Endothelial cell (in vitro differentiated cells): ENCODE measurements at regions not wholly inside any gene's neighbourhood (a gene's known extent, or its start where the extent isn't known, plus 50 kb on each side); places are given as distances from the start of the nearest gene placed in this dataset.

Experiments used
- DNase-seq: peaks from one replicate; pipeline ENCODE4 v3.0.0; 2021; ENCODE audit warnings: low spot score
- H3K27ac Mint-ChIP-seq: one replicate; pipeline ENCODE4 v1.8.0; 2021; ENCODE audit warnings: mixed read lengths, inconsistent platforms; ENCODE audit not compliant: unreplicated experiment
- H3K27me3 Mint-ChIP-seq: one replicate; pipeline ENCODE4 v1.8.0; 2021; ENCODE audit warnings: mild to moderate bottlenecking, moderate library complexity, mixed read lengths, inconsistent platforms; ENCODE audit not compliant: unreplicated experiment
- H3K36me3 Mint-ChIP-seq: one replicate; pipeline ENCODE4 v1.8.0; 2021; ENCODE audit warnings: mild to moderate bottlenecking, low read depth, mixed read lengths, inconsistent platforms; ENCODE audit not compliant: unreplicated experiment
- H3K4me1 Mint-ChIP-seq: one replicate; pipeline ENCODE4 v1.8.0; 2021; ENCODE audit warnings: mild to moderate bottlenecking, mixed read lengths, inconsistent platforms; ENCODE audit not compliant: unreplicated experiment
- H3K4me3 Mint-ChIP-seq: one replicate; pipeline ENCODE4 v1.8.0; 2021; ENCODE audit warnings: mild to moderate bottlenecking, mixed read lengths, inconsistent platforms; ENCODE audit not compliant: unreplicated experiment
- H3K9me3 Mint-ChIP-seq: one replicate; pipeline ENCODE4 v1.8.0; 2021; ENCODE audit warnings: mixed read lengths, inconsistent platforms; ENCODE audit not compliant: unreplicated experiment
- CTCF ChIP-seq: fragments of 200-600 bp; sonication (generic); IDR thresholded peaks from one replicate; pipeline ENCODE4 v1.5.0; 2021; ENCODE audit warnings: antibody characterized with exemption; ENCODE audit not compliant: unreplicated experiment

- H3K27ac Mint-ChIP-seq, result no peak overlapping the region
- no peaks in the 10 kb centered on the region for H3K9me3 Mint-ChIP-seq
- TF ChIP-seq CTCF, result no peak
- H3K4me3 Mint-ChIP-seq, result no peak overlapping the region
- H3K36me3 Mint-ChIP-seq, result no peaks in the 10 kb centered on the region
- no peaks in the 10 kb centered on the region for H3K4me1 Mint-ChIP-seq
- H3K27me3 Mint-ChIP-seq, result no peaks in the 10 kb centered on the region
- no peak for DNase-seq
Observed at GRCh38 chr1:224872832-224873433, 56.5 kb upstream of the DNAH14 start.

GRCh38 chr1:224873434-224874369 is 55.8 kb upstream of the DNAH14 start:
- TF ChIP-seq CTCF, result no peak
- Mint-ChIP-seq H3K9me3 (no peaks in the 10 kb centered on the region), H3K27me3 (no peaks in the 10 kb centered on the region), H3K4me1 (no peaks in the 10 kb centered on the region), H3K36me3 (no peaks in the 10 kb centered on the region), H3K27ac (no peak overlapping the region), H3K4me3 (no peak overlapping the region)
- no peak for DNase-seq

GRCh38 chr1:224874775-224875174 is 54.7 kb upstream of the DNAH14 start:
- no peak overlapping the region for H3K27ac Mint-ChIP-seq
- no peaks in the 10 kb centered on the region for H3K36me3 Mint-ChIP-seq
- TF ChIP-seq CTCF, result no peak
- no peak for DNase-seq
- no peaks in the 10 kb centered on the region for H3K27me3 Mint-ChIP-seq
- H3K4me3 Mint-ChIP-seq, result no peak overlapping the region
- no peaks in the 10 kb centered on the region for H3K9me3 Mint-ChIP-seq
- no peaks in the 10 kb centered on the region for H3K4me1 Mint-ChIP-seq

- H3K27me3 Mint-ChIP-seq, result no peaks in the 10 kb centered on the region
- no peak overlapping the region for H3K4me3 Mint-ChIP-seq
- H3K36me3 Mint-ChIP-seq, result no peaks in the 10 kb centered on the region
- no peak for TF ChIP-seq CTCF
- peaks cover 14% of the 10 kb centered on the region for H3K4me1 Mint-ChIP-seq
- H3K27ac Mint-ChIP-seq, result no peak overlapping the region
- no peaks in the 10 kb centered on the region for H3K9me3 Mint-ChIP-seq
- no peak for DNase-seq
Observed at GRCh38 chr1:224879162-224879803, 50.2 kb upstream of the DNAH14 start.
